Keratinocyte (primary cell): ENCODE measurements at regions not wholly inside any gene's neighbourhood (a gene's known extent, or its start where the extent isn't known, plus 50 kb on each side); places are given as distances from the start of the nearest gene placed in this dataset.

Experiments
- DNase-seq: peaks from one replicate; pipeline ENCODE4 v3.0.0-alpha.2; 2011; ENCODE audit warnings: low read depth, missing footprints, low spot score
- FAIRE-seq: peaks from 2 replicates; lab custom pipeline; 2011; peaks lifted over from hg19 to GRCh38; lab: Jason Lieb, UNC
- H2AFZ ChIP-seq: 2 replicates; pipeline ENCODE4 v1.6.0; 2012; ENCODE audit warnings: low read length, control low read depth, inconsistent platforms; ENCODE audit not compliant: control insufficient read depth
- H3K27ac ChIP-seq: 2 replicates; pipeline ENCODE4 v1.5.1; 2011; ENCODE audit warnings: low read length; ENCODE audit not compliant: control insufficient read depth, insufficient read depth
- H3K27me3 ChIP-seq: 3 replicates; pipeline ENCODE4 v1.6.0; 2011; ENCODE audit warnings: low read length; ENCODE audit not compliant: control insufficient read depth, insufficient read depth; ENCODE audit errors: extremely low read depth
- H3K36me3 ChIP-seq, 2 experiments: 2 replicates in 1 of 2; 3 replicates in 1 of 2; pipeline ENCODE4 v1.5.1; 2011; ENCODE audit warnings: low read length in 2 of 2, mild to moderate bottlenecking in 1 of 2; ENCODE audit not compliant: control insufficient read depth in 2 of 2, insufficient read depth in 2 of 2; ENCODE audit errors: extremely low read depth in 1 of 2
- H3K4me1 ChIP-seq: 3 replicates; pipeline ENCODE4 v1.5.1; 2011; ENCODE audit warnings: low read length; ENCODE audit not compliant: control insufficient read depth, insufficient read depth; ENCODE audit errors: extremely low read depth
- H3K4me2 ChIP-seq: 3 replicates; pipeline ENCODE4 v1.6.0; 2011; ENCODE audit warnings: low read depth, low read length; ENCODE audit not compliant: control insufficient read depth, insufficient read depth; ENCODE audit errors: extremely low read depth
- H3K4me3 ChIP-seq, 3 experiments: fragments of 200-600 bp in 1 of 3; sonication (generic) in 1 of 3; 2 replicates in 2 of 3; 3 replicates in 1 of 3; pipeline ENCODE4 v1.5.1; 2011 to 2016; ENCODE audit warnings: low read length in 3 of 3, mild to moderate bottlenecking in 3 of 3, control low read depth in 2 of 3, inconsistent platforms in 1 of 3, low read depth in 1 of 3, mixed read lengths in 1 of 3, mixed run types in 1 of 3, moderate library complexity in 1 of 3; ENCODE audit not compliant: control insufficient read depth in 2 of 3, insufficient read depth in 2 of 3; ENCODE audit errors: extremely low read depth in 1 of 3
- H3K79me2 ChIP-seq: 2 replicates; pipeline ENCODE4 v1.6.0; 2012; ENCODE audit warnings: low read length; ENCODE audit not compliant: control insufficient read depth, insufficient read depth
- H3K9ac ChIP-seq: 3 replicates; pipeline ENCODE4 v1.6.0; 2011; ENCODE audit warnings: low read length; ENCODE audit not compliant: control insufficient read depth, insufficient read depth; ENCODE audit errors: extremely low read depth
- H3K9me1 ChIP-seq: 3 replicates; pipeline ENCODE4 v1.6.0; 2011; ENCODE audit warnings: low read length; ENCODE audit not compliant: control insufficient read depth, insufficient read depth; ENCODE audit errors: extremely low read depth
- H3K9me3 ChIP-seq: 2 replicates; pipeline ENCODE4 v1.5.1; 2012; ENCODE audit warnings: low read depth, low read length; ENCODE audit not compliant: control insufficient read depth
- H4K20me1 ChIP-seq: 3 replicates; pipeline ENCODE4 v1.6.0; 2011; ENCODE audit warnings: low read length; ENCODE audit not compliant: control insufficient read depth, insufficient read depth; ENCODE audit errors: extremely low read depth
- CTCF ChIP-seq, 3 experiments: IDR thresholded peaks in 1 of 3; conservative IDR thresholded peaks in 1 of 3; optimal IDR thresholded peaks in 1 of 3; 2 replicates in 2 of 3; 3 replicates in 1 of 3; pipeline versions ENCODE3 to v1.5.1; 2011; ENCODE audit warnings: low read length in 3 of 3, mild to moderate bottlenecking in 3 of 3, moderate library complexity in 2 of 3, control low read depth in 1 of 3, inconsistent platforms in 1 of 3; ENCODE audit not compliant: insufficient read depth in 2 of 3; ENCODE audit errors: extremely low read depth in 1 of 3
- EZH2 ChIP-seq: IDR thresholded peaks from one replicate; pipeline ENCODE4 v1.6.1; 2012; ENCODE audit warnings: inconsistent platforms, mild to moderate bottlenecking, low read length, moderate library complexity
- dilution Hi-C: fragments of 300-500 bp; cut with MboI; formaldehyde crosslinking; loops from one replicate; pipeline ENCODE4 v1.7.0; 2020; ENCODE audit warnings: low sequenced_read_pairs; ENCODE audit not compliant: extremely low pct_ligation_motif_present

GRCh38 chr6:15864038-15864707 is 201.3 kb upstream of the DTNBP1 start:
- Histone ChIP-seq H3K27me3 (no peaks in the 10 kb centered on the region), H2AFZ (no peak overlapping the region), H4K20me1 (no peaks in the 10 kb centered on the region), H3K9me3 (no peaks in the 10 kb centered on the region), H3K4me2 (no peak overlapping the region), H3K4me3 (no peak overlapping the region), H3K27ac (no peak overlapping the region), H3K9ac (no peak overlapping the region), H3K36me3 (no peaks in the 10 kb centered on the region), H3K79me2 (no peaks in the 10 kb centered on the region), H3K9me1 (no peaks in the 10 kb centered on the region), H3K4me1 (no peaks in the 10 kb centered on the region)
- no peak for FAIRE-seq
- dilution Hi-C loops, result no loop called here
- TF ChIP-seq CTCF (optimal IDR thresholded peaks at IDR 0.05 in 1 of 3, IDR thresholded peaks at IDR 0.05 in 1 of 3, conservative IDR thresholded peaks at IDR 0.05 in 1 of 3; ENCODE audit: extremely low read depth in 1 of 3, insufficient read depth in 2 of 3, low read length in 3 of 3), result no peak
- TF ChIP-seq EZH2, result no peak
- DNase-seq, result no peak

- DNase-seq (no peak), FAIRE-seq (no peak)
- dilution Hi-C loops, result no loop called here
- H3K36me3 ChIP-seq, result no peaks in the 10 kb centered on the region
- no peak overlapping the region for H3K27ac ChIP-seq
- H3K27me3 ChIP-seq, result no peaks in the 10 kb centered on the region
- TF ChIP-seq CTCF (optimal IDR thresholded peaks at IDR 0.05 in 1 of 3, IDR thresholded peaks at IDR 0.05 in 1 of 3, conservative IDR thresholded peaks at IDR 0.05 in 1 of 3; ENCODE audit: extremely low read depth in 1 of 3, insufficient read depth in 2 of 3, low read length in 3 of 3) (no peak), EZH2 (no peak)
- H3K79me2 ChIP-seq, result no peaks in the 10 kb centered on the region
- no peaks in the 10 kb centered on the region for H3K4me1 ChIP-seq
- H3K4me3 ChIP-seq, result no peak overlapping the region
- H3K9me3 ChIP-seq, result no peaks in the 10 kb centered on the region
- H2AFZ ChIP-seq, result no peak overlapping the region
- H3K9me1 ChIP-seq, result no peaks in the 10 kb centered on the region
- H4K20me1 ChIP-seq, result no peaks in the 10 kb centered on the region
- H3K4me2 ChIP-seq, result no peak overlapping the region
- no peak overlapping the region for H3K9ac ChIP-seq
These were observed 200.0 kb upstream of the DTNBP1 start for GRCh38 chr6:15862810-15863209.
